ENCODE measurements at regions not wholly inside any gene's neighbourhood (a gene's known extent, or its start where the extent isn't known, plus 50 kb on each side); places are given as distances from the start of the nearest gene placed in this dataset.
"Not testable (repeated sequence)": the region's sequence is repeated elsewhere in the genome, so short reads cannot be mapped to it uniquely, and the experiment has no call there.

DNA sequence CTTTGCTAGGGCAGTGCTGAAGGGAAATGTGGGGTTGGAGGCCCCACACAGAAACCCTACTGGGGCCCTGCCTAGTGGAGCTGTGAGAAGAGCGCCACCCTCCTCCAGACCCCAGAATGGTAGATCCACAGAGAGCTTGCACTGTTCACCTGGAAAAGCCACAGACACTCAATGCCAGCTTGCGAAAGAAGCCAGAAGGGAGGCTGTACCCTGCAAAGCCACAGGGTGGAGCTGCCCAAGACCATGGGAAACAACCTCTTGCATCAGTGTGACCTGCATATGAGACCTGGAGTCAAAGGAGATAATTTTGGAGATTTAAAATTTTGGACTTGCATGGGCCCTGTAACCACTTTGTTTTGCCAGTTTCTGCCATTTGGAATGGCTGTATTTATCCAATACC is 615.4 kb upstream of the MIR17HG start:
- DNase-seq = no peak

DNA sequence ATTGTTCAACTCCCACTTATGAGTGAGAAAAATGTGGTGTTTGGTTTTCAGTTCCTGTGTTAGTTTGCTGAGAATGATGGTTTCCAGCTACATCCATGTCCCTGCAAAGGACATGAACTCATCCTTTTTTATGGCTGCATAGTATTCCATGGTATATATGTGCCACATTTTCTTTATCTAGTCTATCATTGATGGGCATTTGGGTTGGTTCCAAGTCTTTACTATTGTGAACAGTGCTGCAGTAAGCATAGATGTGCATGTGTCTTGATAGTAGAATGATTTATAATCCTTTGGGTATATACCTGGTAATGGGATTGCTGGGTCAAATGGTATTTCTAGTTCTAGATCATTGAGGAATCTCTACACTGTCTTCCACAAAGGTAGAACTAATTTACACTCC is 613.0 kb upstream of the MIR17HG start:
- DNase-seq = not testable (repeated sequence)

GRCh38 chr13:90738881-90739280 is 608.6 kb upstream of the MIR17HG start:
- no peak for DNase-seq

GRCh38 chr13:90740099-90740498 is 607.4 kb upstream of the MIR17HG start:
- DNase-seq = no peak

GRCh38 chr13:90742381-90742780 is 605.1 kb upstream of the MIR17HG start:
- DNase-seq = no peak

- DNase-seq = no peak
Measured at GRCh38 chr13:90746230-90746629, 601.3 kb upstream of the MIR17HG start.

- no peak for DNase-seq
Measured at GRCh38 chr13:90750021-90750420, 597.5 kb upstream of the MIR17HG start.

DNA sequence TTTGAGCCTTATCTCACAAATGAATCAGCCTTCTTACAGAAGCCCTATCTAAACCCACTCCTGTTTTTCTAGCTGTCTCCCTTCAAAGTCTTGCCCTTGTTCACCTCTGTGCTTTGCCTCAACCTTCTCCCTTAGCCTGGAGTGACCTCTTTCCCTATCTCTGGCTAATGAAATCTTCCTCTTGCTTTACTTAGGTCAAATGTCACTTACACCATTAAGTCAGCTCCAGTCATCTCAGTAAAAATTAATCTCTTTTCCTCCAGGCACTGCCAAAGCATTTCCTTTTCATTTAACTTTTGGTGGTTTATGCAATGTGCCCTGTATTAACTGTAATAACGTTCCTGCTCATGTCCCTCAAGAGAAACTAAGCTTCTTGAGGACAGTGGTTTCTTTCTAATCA is 596.5 kb upstream of the MIR17HG start:
- DNase-seq = no peak

DNA sequence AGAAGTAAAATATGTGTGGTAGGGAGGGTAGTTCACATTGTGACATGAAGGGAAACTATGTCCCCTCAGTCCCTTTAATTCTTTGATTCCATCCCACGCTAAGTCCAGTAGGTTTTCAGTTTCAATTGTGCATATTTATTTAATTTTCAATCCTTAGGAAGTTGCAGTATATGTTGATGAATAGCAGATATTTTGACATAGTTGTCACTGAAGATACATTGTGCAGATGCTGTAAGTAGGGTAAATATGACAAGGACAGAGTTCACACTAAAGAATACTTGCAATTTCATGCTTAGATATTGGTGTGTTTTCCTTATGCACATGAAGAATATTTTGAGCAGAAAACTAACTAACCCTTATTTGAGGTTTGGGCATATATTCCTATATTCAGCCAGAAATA is 595.4 kb upstream of the MIR17HG start:
- no peak for DNase-seq

DNA sequence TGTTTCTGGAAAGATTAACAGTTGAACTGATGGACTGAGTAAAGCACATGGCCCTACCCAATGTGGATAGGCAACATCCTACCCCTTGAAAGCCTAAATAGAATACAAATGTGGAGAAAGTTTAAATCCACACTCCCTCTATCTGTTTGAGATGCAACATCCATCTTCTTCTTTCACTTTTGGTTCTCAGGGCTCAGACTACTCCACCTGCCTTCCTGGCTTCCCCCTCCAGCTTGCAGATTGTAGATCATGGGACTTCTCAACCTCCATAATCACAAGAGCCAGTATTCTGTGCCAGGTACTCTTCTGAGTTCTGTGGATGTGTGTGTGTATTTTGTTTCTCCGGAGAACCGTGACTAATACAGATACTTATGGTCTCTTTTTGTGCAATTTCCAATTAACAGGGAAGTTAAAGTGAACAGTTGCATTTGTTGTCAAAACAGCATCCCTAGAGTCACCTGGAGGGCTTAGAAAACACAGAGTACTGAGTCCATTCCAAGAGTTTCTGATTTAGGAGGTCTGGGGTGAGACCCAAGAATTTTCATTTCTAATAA is 590.3 kb upstream of the MIR17HG start:
- DNase-seq = no peak

DNA sequence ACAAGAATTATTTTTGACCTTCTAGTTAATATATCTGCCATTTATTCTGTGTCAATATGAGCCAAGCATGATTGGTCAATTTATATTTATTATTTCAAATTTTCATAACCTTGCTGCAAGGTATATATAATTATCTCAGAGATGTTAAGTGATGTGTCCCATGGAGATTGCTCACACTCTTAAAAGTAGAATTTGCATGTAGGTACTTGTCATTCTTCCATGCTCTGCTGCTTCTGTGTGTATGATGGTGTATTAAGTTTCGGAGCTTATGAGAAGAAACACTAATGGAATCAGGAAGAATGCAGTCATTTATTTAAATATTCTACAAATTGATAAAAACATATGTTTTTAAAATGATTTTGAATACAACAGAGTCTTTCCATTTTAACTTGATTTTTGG is 586.8 kb upstream of the MIR17HG start:
- no peak for DNase-seq

- no peak for DNase-seq
Measured at GRCh38 chr13:90763476-90764150, 583.9 kb upstream of the MIR17HG start.

GRCh38 chr13:90766386-90766902 is 581.0 kb upstream of the MIR17HG start:
- DNase-seq = no peak

- DNase-seq = no peak
Measured at GRCh38 chr13:90768116-90768515, 579.4 kb upstream of the MIR17HG start.

DNA sequence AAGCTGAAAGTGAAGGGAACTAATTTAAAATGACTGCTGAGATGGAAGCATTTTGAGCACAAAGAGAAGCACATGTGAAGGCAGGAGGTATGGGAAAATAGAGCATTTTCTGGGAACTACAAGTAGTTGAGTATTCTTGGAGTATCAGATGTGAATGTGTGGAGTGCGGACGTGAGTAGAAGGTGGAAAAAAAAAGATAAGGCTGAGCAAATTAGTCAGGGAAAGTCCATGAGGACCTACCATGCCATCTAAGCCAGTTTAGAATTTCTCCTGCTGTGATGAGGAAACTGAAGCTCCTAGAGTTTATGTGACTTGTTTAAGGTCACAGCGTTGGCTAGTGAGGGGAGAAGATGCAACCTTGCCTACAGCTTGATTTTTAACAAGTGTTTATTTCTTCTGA is 578.1 kb upstream of the MIR17HG start:
- DNase-seq = no peak

GRCh38 chr13:90770334-90770733 is 577.2 kb upstream of the MIR17HG start:
- DNase-seq = no peak

DNA sequence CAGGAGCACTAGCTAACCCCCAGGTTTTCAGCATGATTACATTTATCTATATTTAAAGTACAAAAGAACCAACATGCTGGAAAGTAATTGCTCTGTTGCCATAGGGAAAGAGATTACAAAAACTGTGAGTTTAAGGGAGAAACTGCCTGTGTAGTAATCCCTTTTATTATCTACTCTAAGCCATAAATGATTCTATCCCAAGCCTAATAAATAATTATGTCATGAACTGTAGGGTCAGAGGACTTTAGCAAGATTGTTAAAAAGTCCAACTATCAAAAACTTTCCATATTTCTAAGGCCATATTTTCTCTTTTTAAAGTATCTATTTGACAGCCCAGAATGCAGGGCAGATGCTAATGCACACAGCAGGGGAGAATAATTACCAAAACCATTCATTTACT is 573.8 kb upstream of the MIR17HG start:
- no peak for DNase-seq

DNA sequence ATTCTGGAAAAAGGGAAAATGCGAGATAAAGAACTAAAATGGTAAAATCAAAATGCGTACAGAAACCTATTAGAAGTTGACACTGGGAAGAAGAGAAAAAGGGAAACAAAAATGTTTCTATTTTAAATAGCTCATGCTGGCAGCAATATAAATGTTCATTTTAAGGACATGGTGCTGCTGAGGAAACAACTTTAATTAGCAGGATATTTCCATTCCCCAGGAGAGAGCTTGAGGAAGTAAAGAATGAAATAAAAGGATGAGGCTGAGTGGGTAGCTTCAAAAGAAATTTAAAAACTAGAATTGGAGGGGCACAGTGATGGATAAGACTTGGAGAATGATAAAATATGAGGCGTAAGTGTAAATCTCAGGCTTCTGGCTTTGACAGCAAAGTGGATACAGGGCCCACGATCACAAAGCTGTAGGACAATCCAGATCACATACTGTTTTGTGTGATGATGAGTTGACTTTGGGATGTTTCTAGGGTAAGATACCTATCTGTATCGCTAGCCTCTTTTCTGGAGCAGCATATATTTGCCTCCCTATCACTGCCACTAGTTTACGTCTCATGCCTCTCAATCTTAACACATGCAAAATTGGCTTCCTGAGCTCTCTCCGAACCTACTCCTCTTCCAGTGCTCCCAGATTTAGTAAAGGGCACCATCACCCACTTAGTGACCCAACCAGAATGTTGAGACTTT is 571.3 kb upstream of the MIR17HG start:
- DNase-seq = no peak

GRCh38 chr13:90783273-90783672 is 564.2 kb upstream of the MIR17HG start:
- DNase-seq = no peak

DNA sequence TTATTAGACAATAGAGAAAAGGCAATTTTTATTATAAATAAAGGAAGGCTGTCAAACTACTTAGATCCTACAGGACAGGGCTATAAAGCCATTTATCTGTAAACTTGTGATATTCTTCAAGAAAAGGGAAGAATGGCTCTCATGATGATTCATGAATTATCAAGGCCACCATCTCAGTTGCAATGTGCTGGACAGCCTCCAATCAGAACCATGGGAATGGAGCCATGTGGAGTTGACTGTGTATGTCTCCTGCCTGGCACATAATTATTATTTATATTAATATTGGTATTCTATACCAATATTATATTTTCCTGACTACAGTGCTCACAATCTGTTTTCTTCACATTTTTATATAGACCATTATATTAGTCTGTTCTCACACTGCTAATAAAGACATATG is 560.5 kb upstream of the MIR17HG start:
- DNase-seq = no peak

GRCh38 chr13:90792335-90792734 is 555.2 kb upstream of the MIR17HG start:
- DNase-seq = no peak

DNA sequence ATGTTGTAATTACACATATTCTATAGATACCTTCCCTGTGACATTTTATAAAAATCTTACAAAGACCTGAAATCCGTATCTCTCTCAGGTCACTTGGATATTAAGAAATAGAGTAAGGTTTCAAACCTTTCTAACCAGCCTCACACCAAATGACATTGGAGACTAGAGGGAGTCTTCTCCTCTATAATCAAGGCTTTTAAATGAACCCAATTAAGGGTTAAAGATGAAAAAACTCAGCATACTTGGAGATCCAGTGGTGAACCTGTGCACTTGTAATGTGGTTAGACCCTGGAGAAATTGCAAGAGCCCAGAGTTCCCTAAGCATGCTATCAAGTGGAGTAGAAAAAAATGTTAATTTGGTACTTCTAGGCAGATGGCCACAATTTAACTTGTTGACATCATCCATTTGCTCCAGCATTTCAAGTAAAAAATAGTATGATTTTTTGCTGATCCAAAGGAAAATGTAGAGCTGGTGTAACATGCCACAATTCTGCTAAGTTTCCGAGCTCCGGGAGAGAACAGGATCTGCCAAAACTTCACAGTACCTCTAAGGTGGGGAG is 554.1 kb upstream of the MIR17HG start:
- DNase-seq = no peak

DNA sequence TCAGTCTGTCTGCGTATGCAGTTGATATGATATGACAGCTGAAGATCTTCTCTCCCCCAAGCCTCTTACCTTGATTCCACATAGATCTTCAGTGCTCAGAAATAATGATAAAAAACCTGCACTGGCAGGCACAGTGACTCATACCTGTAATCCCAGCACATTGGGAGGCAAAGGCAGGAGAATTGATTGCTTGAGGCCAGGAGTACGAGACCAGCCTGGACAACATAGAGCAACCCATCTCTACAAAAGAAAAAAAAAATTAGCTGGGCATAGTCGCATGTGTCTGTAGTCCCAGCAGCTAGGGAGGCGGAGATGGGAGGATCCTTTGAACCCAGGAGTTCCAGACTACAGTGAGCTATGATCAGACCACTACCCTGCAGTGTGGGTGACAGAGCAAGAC is 551.0 kb upstream of the MIR17HG start:
- no peak for DNase-seq

GRCh38 chr13:90797335-90797734 is 550.2 kb upstream of the MIR17HG start:
- DNase-seq = no peak
